ENCODE measurements at regions not wholly inside any gene's neighbourhood (a gene's known extent, or its start where the extent isn't known, plus 50 kb on each side); places are given as distances from the start of the nearest gene placed in this dataset.

- Histone ChIP-seq H3K79me2 (no peaks in the 10 kb centered on the region), H3K36me3 (ENCODE audit: control insufficient read depth, insufficient read depth, low read length) (no peaks in the 10 kb centered on the region), H3K4me2 (ENCODE audit: low read length) (no peak overlapping the region), H3K4me3 (ENCODE audit: low read depth, low read length) (no peak overlapping the region), H3K27ac (no peak overlapping the region), H2AFZ (no peak overlapping the region), H3K9me3 (ENCODE audit: control insufficient read depth, low read length) (no peaks in the 10 kb centered on the region), H3K9ac (no peak overlapping the region), H3K4me1 (no peaks in the 10 kb centered on the region), H3K27me3 (ENCODE audit: control insufficient read depth, insufficient read depth, low read length) (no peaks in the 10 kb centered on the region)
- no peak for TF ChIP-seq CTCF (IDR thresholded peaks at IDR 0.05)
Observed at GRCh38 chr7:20521243-20521642, 94.2 kb upstream of the ABCB5 start.

- Histone ChIP-seq H3K9ac (no peak overlapping the region), H3K4me1 (no peaks in the 10 kb centered on the region), H3K27ac (no peak overlapping the region), H3K79me2 (no peaks in the 10 kb centered on the region), H3K27me3 (ENCODE audit: control insufficient read depth, insufficient read depth, low read length) (no peaks in the 10 kb centered on the region), H3K4me3 (ENCODE audit: low read depth, low read length) (no peak overlapping the region), H2AFZ (no peak overlapping the region), H3K9me3 (ENCODE audit: control insufficient read depth, low read length) (no peaks in the 10 kb centered on the region), H3K4me2 (ENCODE audit: low read length) (no peak overlapping the region), H3K36me3 (ENCODE audit: control insufficient read depth, insufficient read depth, low read length) (no peaks in the 10 kb centered on the region)
- no peak for TF ChIP-seq CTCF (IDR thresholded peaks at IDR 0.05)
Observed at GRCh38 chr7:20529260-20529659, 86.2 kb upstream of the ABCB5 start.

- no peaks in the 10 kb centered on the region for H3K79me2 ChIP-seq
- H3K9me3 ChIP-seq (ENCODE audit: control insufficient read depth, low read length): no peaks in the 10 kb centered on the region
- no peak overlapping the region for H3K4me3 ChIP-seq (ENCODE audit: low read depth, low read length)
- no peak overlapping the region for H3K27ac ChIP-seq
- no peaks in the 10 kb centered on the region for H3K36me3 ChIP-seq (ENCODE audit: control insufficient read depth, insufficient read depth, low read length)
- H3K9ac ChIP-seq: no peak overlapping the region
- no peaks in the 10 kb centered on the region for H3K27me3 ChIP-seq (ENCODE audit: control insufficient read depth, insufficient read depth, low read length)
- no peak for TF ChIP-seq CTCF (IDR thresholded peaks at IDR 0.05)
- no peak overlapping the region for H3K4me2 ChIP-seq (ENCODE audit: low read length)
- no peaks in the 10 kb centered on the region for H3K4me1 ChIP-seq
- H2AFZ ChIP-seq: no peak overlapping the region
Observed at GRCh38 chr7:20532890-20533289, 82.6 kb upstream of the ABCB5 start.

- TF ChIP-seq CTCF (IDR thresholded peaks at IDR 0.05): no peak
- Histone ChIP-seq H3K9ac (no peak overlapping the region), H3K4me2 (ENCODE audit: low read length) (no peak overlapping the region), H3K4me1 (no peaks in the 10 kb centered on the region), H3K36me3 (ENCODE audit: control insufficient read depth, insufficient read depth, low read length) (no peaks in the 10 kb centered on the region), H3K79me2 (no peaks in the 10 kb centered on the region), H3K4me3 (ENCODE audit: low read depth, low read length) (no peak overlapping the region), H3K9me3 (ENCODE audit: control insufficient read depth, low read length) (no peaks in the 10 kb centered on the region), H3K27me3 (ENCODE audit: control insufficient read depth, insufficient read depth, low read length) (no peaks in the 10 kb centered on the region), H3K27ac (no peak overlapping the region), H2AFZ (no peak overlapping the region)
Observed at GRCh38 chr7:20534543-20534942, 80.9 kb upstream of the ABCB5 start.

GRCh38 chr7:20535541-20535940 lies 79.9 kb upstream of the ABCB5 start:
- Histone ChIP-seq H3K4me2 (ENCODE audit: low read length) (no peak overlapping the region), H3K79me2 (no peaks in the 10 kb centered on the region), H3K27me3 (ENCODE audit: control insufficient read depth, insufficient read depth, low read length) (no peaks in the 10 kb centered on the region), H3K9ac (no peak overlapping the region), H3K27ac (no peak overlapping the region), H2AFZ (no peak overlapping the region), H3K4me1 (no peaks in the 10 kb centered on the region), H3K4me3 (ENCODE audit: low read depth, low read length) (no peak overlapping the region), H3K36me3 (ENCODE audit: control insufficient read depth, insufficient read depth, low read length) (no peaks in the 10 kb centered on the region), H3K9me3 (ENCODE audit: control insufficient read depth, low read length) (no peaks in the 10 kb centered on the region)
- no peak for TF ChIP-seq CTCF (IDR thresholded peaks at IDR 0.05)
